ENCODE measurements at regions not wholly inside any gene's neighbourhood (a gene's known extent, or its start where the extent isn't known, plus 50 kb on each side); places are given as distances from the start of the nearest gene placed in this dataset.
"Not testable (repeated sequence)": the region's sequence is repeated elsewhere in the genome, so short reads cannot be mapped to it uniquely, and the experiment has no call there.

DNA sequence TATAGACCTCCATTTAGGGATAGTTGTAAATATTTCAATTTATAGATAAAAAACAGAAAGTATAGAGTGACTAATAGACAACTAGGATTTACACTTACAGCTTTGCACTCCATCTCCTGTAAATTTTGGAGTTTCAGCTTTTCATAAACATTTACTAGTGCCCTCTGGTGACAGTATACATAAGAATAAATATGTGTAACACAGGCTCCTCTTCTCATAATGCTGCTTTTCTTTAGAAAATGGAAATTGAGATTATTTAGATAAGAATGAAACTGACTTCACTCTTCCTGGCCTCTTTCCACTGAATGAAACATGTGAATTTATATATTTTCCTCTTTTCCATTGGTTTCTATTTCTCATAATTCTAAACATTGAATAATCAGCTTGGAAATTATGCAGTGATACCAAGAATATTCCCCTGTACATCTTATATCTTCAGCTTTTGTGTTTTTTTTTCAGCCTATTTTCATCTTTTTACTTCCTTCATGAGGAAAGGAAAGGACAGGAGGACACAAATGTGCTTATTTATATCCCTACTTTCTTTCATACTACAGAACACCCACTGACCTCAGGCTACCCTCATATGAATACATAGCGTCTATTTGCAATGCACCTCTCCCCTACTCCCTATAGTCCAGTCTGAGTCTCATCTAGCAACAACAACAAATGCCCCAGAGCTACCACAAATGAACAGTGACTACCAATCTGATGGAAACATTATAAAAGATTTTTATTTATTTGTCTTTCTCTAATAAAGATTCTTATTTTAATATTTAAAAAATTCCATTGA, 103.1 kb upstream of the CCDC39 start:
- H3K79me2 ChIP-seq (ENCODE audit: insufficient read depth), result no peaks in the 10 kb centered on the region
- H3K27me3 ChIP-seq (replicated peaks; ENCODE audit: insufficient read depth), result no peaks in the 10 kb centered on the region
- no peaks in the 10 kb centered on the region for H3K4me1 ChIP-seq (ENCODE audit: insufficient read depth)
- no peaks in the 10 kb centered on the region for H3F3A ChIP-seq (ENCODE audit: insufficient read depth)
- peak; percentile 3 for DNase-seq
- in situ Hi-C loops (cut with MboI), result no loop called here
- H3K36me3 ChIP-seq (ENCODE audit: low read depth), result no peaks in the 10 kb centered on the region
- TF ChIP-seq EZH2 (IDR thresholded peaks at IDR 0.05; ENCODE audit: insufficient read depth, poor library complexity, severe bottlenecking), result no peak
- TF ChIP-seq EZH2phosphoT487 (IDR thresholded peaks at IDR 0.05; ENCODE audit: insufficient read depth, low read depth), result no peak
- no peak overlapping the region for H3K9ac ChIP-seq
- H3K4me2 ChIP-seq (ENCODE audit: unreplicated experiment), result no peak overlapping the region
- no peak overlapping the region for H3K27ac ChIP-seq
- no peaks in the 10 kb centered on the region for H3K9me2 ChIP-seq (ENCODE audit: insufficient read depth)
- H4K20me1 ChIP-seq (ENCODE audit: insufficient read depth), result no peaks in the 10 kb centered on the region
- H3K9me3 ChIP-seq (ENCODE audit: low read depth), result no peaks in the 10 kb centered on the region
- H2AFZ ChIP-seq, result no peak overlapping the region
- no peak overlapping the region for H3K4me3 ChIP-seq
- WGBS, 2 experiments (ENCODE audit: low coverage in 1 of 2, low lambda C conversion rate in 2 of 2, missing lambda C conversion rate in 2 of 2), result 42 to 47% methylated on average over 1 of the region's 1 CpG

DNA sequence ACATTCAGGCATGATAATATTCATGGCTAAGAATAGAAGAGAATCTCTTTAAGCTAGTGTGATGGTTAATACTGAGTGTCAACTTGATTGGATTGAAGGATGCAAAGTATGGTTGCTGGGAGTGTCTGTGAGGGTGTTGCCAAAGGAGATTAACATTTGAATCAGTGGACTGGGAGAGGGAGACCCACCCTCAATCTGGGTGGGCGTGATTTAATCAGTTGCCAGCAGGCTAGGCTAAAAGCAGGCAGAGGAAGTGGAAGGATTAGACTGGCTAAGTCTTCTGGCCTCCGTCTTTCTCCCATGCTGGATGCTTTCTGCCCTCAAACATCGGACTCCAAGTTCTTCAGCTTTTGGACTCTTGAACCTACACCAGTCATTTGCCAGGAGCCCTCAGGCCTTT, 106.9 kb upstream of the CCDC39 start:
- H3K4me3 ChIP-seq, result not testable (repeated sequence)

DNA sequence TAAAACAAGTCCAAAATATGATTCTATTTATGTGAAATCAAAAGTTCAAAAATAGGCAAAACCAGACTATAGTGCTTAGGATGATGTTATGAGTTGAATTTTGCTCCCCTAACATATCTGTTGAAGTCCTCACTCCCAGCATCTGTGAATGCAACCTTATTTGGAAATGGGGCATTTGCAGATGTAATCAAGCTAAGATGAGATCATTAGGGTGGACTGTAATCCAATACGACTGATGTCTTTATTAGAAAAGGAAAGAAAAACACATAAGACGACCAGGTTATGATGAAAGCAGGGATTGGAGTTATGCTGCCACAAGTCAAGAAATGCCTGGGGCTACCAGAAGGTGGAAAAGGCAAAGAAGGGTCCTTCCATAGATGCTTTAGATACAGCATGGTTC, 110.5 kb upstream of the CCDC39 start:
- Histone ChIP-seq H3K79me2 (ENCODE audit: insufficient read depth) (no peaks in the 10 kb centered on the region), H3K4me2 (ENCODE audit: unreplicated experiment) (no peak overlapping the region), H4K20me1 (ENCODE audit: insufficient read depth) (no peaks in the 10 kb centered on the region), H3K4me3 (no peak overlapping the region), H3K9ac (no peak overlapping the region), H2AFZ (no peak overlapping the region), H3K27ac (no peak overlapping the region), H3F3A (ENCODE audit: insufficient read depth) (no peaks in the 10 kb centered on the region), H3K36me3 (ENCODE audit: low read depth) (no peaks in the 10 kb centered on the region), H3K27me3 (replicated peaks; ENCODE audit: insufficient read depth) (no peaks in the 10 kb centered on the region), H3K4me1 (ENCODE audit: insufficient read depth) (no peaks in the 10 kb centered on the region), H3K9me3 (ENCODE audit: low read depth) (no peaks in the 10 kb centered on the region), H3K9me2 (ENCODE audit: insufficient read depth) (no peaks in the 10 kb centered on the region)
- no peak for TF ChIP-seq EZH2 (IDR thresholded peaks at IDR 0.05; ENCODE audit: insufficient read depth, poor library complexity, severe bottlenecking)
- TF ChIP-seq EZH2phosphoT487 (IDR thresholded peaks at IDR 0.05; ENCODE audit: insufficient read depth, low read depth), result no peak
- DNase-seq, result peak; percentile 0
- in situ Hi-C loops (cut with MboI), result no loop called here
- 8 to 14% methylated on average over 2 of the region's 2 CpGs for WGBS, 2 experiments (ENCODE audit: low coverage in 1 of 2, low lambda C conversion rate in 2 of 2, missing lambda C conversion rate in 2 of 2)

More for the DNA sequence above, 106.9 kb upstream of the CCDC39 start:
- H3K4me2 ChIP-seq (ENCODE audit: unreplicated experiment); H3K36me3 ChIP-seq (ENCODE audit: low read depth); DNase-seq; in situ Hi-C loops (cut with MboI); H4K20me1 ChIP-seq (ENCODE audit: insufficient read depth); H3K9me2 ChIP-seq (ENCODE audit: insufficient read depth); H3F3A ChIP-seq (ENCODE audit: insufficient read depth); H3K9me3 ChIP-seq (ENCODE audit: low read depth); H3K27me3 ChIP-seq (replicated peaks; ENCODE audit: insufficient read depth); H3K79me2 ChIP-seq (ENCODE audit: insufficient read depth); H3K27ac ChIP-seq; H2AFZ ChIP-seq; H3K4me1 ChIP-seq (ENCODE audit: insufficient read depth); H3K9ac ChIP-seq: not testable (repeated sequence)
- WGBS, 2 experiments (ENCODE audit: low coverage in 1 of 2, low lambda C conversion rate in 2 of 2, missing lambda C conversion rate in 2 of 2), result 20 to 39% methylated on average over 3 of the region's 3 CpGs

DNA sequence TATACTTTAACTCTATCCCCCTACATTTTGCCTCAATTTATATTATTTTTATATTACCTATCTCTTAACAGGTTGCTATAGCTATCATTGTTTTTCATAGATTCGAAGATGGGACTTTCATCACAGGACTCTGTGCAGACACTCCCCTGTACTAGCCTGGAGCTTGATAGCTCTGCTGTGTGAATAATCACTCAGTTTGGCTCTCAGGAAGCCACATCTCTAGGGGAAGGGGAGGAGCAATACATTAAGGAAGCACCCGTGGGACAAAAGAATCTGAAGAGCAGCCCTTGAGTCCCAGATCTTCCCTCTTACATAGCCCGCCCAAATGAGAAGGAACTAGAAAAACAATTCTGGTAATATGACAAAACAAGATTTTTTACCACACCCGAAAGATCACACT, 114.3 kb upstream of the FXR1 start:
- no peak overlapping the region for H3K9ac ChIP-seq
- no peaks in the 10 kb centered on the region for H3K9me2 ChIP-seq (ENCODE audit: insufficient read depth)
- H3K27me3 ChIP-seq (replicated peaks; ENCODE audit: insufficient read depth), result no peaks in the 10 kb centered on the region
- WGBS, 2 experiments (ENCODE audit: low coverage in 1 of 2, low lambda C conversion rate in 2 of 2, missing lambda C conversion rate in 2 of 2), result 25 to 26% methylated on average over 4 of the region's 4 CpGs
- H4K20me1 ChIP-seq (ENCODE audit: insufficient read depth), result no peaks in the 10 kb centered on the region
- DNase-seq, result no peak
- H3F3A ChIP-seq (ENCODE audit: insufficient read depth), result no peaks in the 10 kb centered on the region
- no peak overlapping the region for H3K4me3 ChIP-seq
- no peak overlapping the region for H3K4me2 ChIP-seq (ENCODE audit: unreplicated experiment)
- no peak overlapping the region for H2AFZ ChIP-seq
- TF ChIP-seq EZH2 (IDR thresholded peaks at IDR 0.05; ENCODE audit: insufficient read depth, poor library complexity, severe bottlenecking) (no peak), EZH2phosphoT487 (IDR thresholded peaks at IDR 0.05; ENCODE audit: insufficient read depth, low read depth) (no peak)
- no peaks in the 10 kb centered on the region for H3K4me1 ChIP-seq (ENCODE audit: insufficient read depth)
- in situ Hi-C loops (cut with MboI), result no loop called here
- H3K9me3 ChIP-seq (ENCODE audit: low read depth), result no peaks in the 10 kb centered on the region
- H3K36me3 ChIP-seq (ENCODE audit: low read depth), result no peaks in the 10 kb centered on the region
- H3K27ac ChIP-seq, result no peak overlapping the region
- no peaks in the 10 kb centered on the region for H3K79me2 ChIP-seq (ENCODE audit: insufficient read depth)

DNA sequence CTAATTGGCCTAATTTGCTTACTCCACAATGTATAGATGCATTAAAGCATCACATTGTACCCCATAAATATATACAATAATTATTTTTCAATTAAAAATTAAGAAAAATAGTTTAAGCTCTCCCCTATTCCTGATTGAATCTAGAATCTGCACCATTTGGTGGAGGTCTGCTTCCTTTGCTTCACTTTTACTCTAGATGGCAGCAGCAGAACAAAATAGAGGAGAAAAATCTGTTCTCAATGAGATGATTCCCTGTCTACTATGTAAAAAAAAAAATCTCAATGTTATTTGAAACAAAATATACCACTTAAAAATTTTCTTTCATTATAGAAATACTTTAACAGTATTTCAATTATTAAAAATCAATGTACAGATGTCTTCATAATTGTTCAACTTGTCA, 109.6 kb upstream of the FXR1 start:
- no peaks in the 10 kb centered on the region for H3K9me3 ChIP-seq (ENCODE audit: low read depth)
- no peaks in the 10 kb centered on the region for H3K79me2 ChIP-seq (ENCODE audit: insufficient read depth)
- H2AFZ ChIP-seq, result no peak overlapping the region
- H3K4me3 ChIP-seq, result no peak overlapping the region
- no peaks in the 10 kb centered on the region for H3F3A ChIP-seq (ENCODE audit: insufficient read depth)
- H3K4me1 ChIP-seq (ENCODE audit: insufficient read depth), result peaks cover 3% of the 10 kb centered on the region; the same call in 1 of the 2 replicates
- H3K4me2 ChIP-seq (ENCODE audit: unreplicated experiment), result no peak overlapping the region
- H3K27ac ChIP-seq, result no peak overlapping the region
- H3K9me2 ChIP-seq (ENCODE audit: insufficient read depth), result no peaks in the 10 kb centered on the region
- TF ChIP-seq EZH2 (IDR thresholded peaks at IDR 0.05; ENCODE audit: insufficient read depth, poor library complexity, severe bottlenecking) (no peak), EZH2phosphoT487 (IDR thresholded peaks at IDR 0.05; ENCODE audit: insufficient read depth, low read depth) (no peak)
- H3K27me3 ChIP-seq (replicated peaks; ENCODE audit: insufficient read depth), result no peaks in the 10 kb centered on the region
- H4K20me1 ChIP-seq (ENCODE audit: insufficient read depth), result no peaks in the 10 kb centered on the region
- in situ Hi-C loops (cut with MboI), result no loop called here
- DNase-seq, result peak; percentile 48
- no peak overlapping the region for H3K9ac ChIP-seq
- no peaks in the 10 kb centered on the region for H3K36me3 ChIP-seq (ENCODE audit: low read depth)
